Superior temporal gyrus (tissue), 1 donor: ENCODE measurements at regions not wholly inside any gene's neighbourhood (a gene's known extent, or its start where the extent isn't known, plus 50 kb on each side); places are given as distances from the start of the nearest gene placed in this dataset.
"Not testable (repeated sequence)": the region's sequence is repeated elsewhere in the genome, so short reads cannot be mapped to it uniquely, and the experiment has no call there.

Source experiments
- DNase-seq: peaks from one replicate; pipeline ENCODE4 v3.0.0-alpha.2; 2016; ENCODE audit errors: extremely low spot score

- no peak for DNase-seq
Measured at GRCh38 chr1:4215391-4215790, 315.3 kb upstream of the C1orf174 start.

- DNase-seq = no peak
Measured at GRCh38 chr1:4216231-4216630, 316.2 kb upstream of the C1orf174 start.

- DNase-seq = no peak
Measured at GRCh38 chr1:4218619-4219018, 318.5 kb upstream of the C1orf174 start.

GRCh38 chr1:4219111-4219510 is 319.0 kb upstream of the C1orf174 start:
- no peak for DNase-seq

- no peak for DNase-seq
Measured at GRCh38 chr1:4219826-4220225, 319.8 kb upstream of the C1orf174 start.

GRCh38 chr1:4220362-4220761 is 320.3 kb upstream of the C1orf174 start:
- no peak for DNase-seq

GRCh38 chr1:4221107-4221506 is 321.0 kb upstream of the C1orf174 start:
- no peak for DNase-seq

GRCh38 chr1:4224684-4225467 is 324.8 kb upstream of the C1orf174 start:
- no peak for DNase-seq

GRCh38 chr1:4227986-4228385 is 327.9 kb upstream of the C1orf174 start:
- DNase-seq = no peak

GRCh38 chr1:4253935-4254334 is 353.9 kb upstream of the C1orf174 start:
- no peak for DNase-seq

- no peak for DNase-seq
Measured at GRCh38 chr1:4256351-4256750, 356.3 kb upstream of the C1orf174 start.

GRCh38 chr1:4258146-4258777 is 358.2 kb upstream of the C1orf174 start:
- DNase-seq = not testable (repeated sequence)

- no peak for DNase-seq
Measured at GRCh38 chr1:4261327-4261726, 361.3 kb upstream of the C1orf174 start.

- no peak for DNase-seq
Measured at GRCh38 chr1:4262665-4263064, 362.6 kb upstream of the C1orf174 start.

- DNase-seq = no peak
Measured at GRCh38 chr1:4263699-4264098, 363.6 kb upstream of the C1orf174 start.

- DNase-seq = peak; percentile 29
Measured at GRCh38 chr1:4265836-4266235, 365.8 kb upstream of the C1orf174 start.

GRCh38 chr1:4267381-4268261 is 367.5 kb upstream of the C1orf174 start:
- DNase-seq = no peak

GRCh38 chr1:4268262-4268888 is 368.3 kb upstream of the C1orf174 start:
- no peak for DNase-seq

GRCh38 chr1:4268889-4269284 is 368.8 kb upstream of the C1orf174 start:
- DNase-seq = no peak

- no peak for DNase-seq
Measured at GRCh38 chr1:4269330-4269729, 369.3 kb upstream of the C1orf174 start.

GRCh38 chr1:4269952-4270570 is 370.0 kb upstream of the C1orf174 start:
- DNase-seq = no peak
